Endothelial cell (in vitro differentiated cells): ENCODE measurements at regions not wholly inside any gene's neighbourhood (a gene's known extent, or its start where the extent isn't known, plus 50 kb on each side); places are given as distances from the start of the nearest gene placed in this dataset.

ENCODE experiments used
- DNase-seq: peaks from one replicate; pipeline ENCODE4 v3.0.0; 2021; ENCODE audit warnings: low spot score
- H3K27ac Mint-ChIP-seq: one replicate; pipeline ENCODE4 v1.8.0; 2021; ENCODE audit warnings: mixed read lengths, inconsistent platforms; ENCODE audit not compliant: unreplicated experiment
- H3K27me3 Mint-ChIP-seq: one replicate; pipeline ENCODE4 v1.8.0; 2021; ENCODE audit warnings: mild to moderate bottlenecking, moderate library complexity, mixed read lengths, inconsistent platforms; ENCODE audit not compliant: unreplicated experiment
- H3K36me3 Mint-ChIP-seq: one replicate; pipeline ENCODE4 v1.8.0; 2021; ENCODE audit warnings: mild to moderate bottlenecking, low read depth, mixed read lengths, inconsistent platforms; ENCODE audit not compliant: unreplicated experiment
- H3K4me1 Mint-ChIP-seq: one replicate; pipeline ENCODE4 v1.8.0; 2021; ENCODE audit warnings: mild to moderate bottlenecking, mixed read lengths, inconsistent platforms; ENCODE audit not compliant: unreplicated experiment
- H3K4me3 Mint-ChIP-seq: one replicate; pipeline ENCODE4 v1.8.0; 2021; ENCODE audit warnings: mild to moderate bottlenecking, mixed read lengths, inconsistent platforms; ENCODE audit not compliant: unreplicated experiment
- H3K9me3 Mint-ChIP-seq: one replicate; pipeline ENCODE4 v1.8.0; 2021; ENCODE audit warnings: mixed read lengths, inconsistent platforms; ENCODE audit not compliant: unreplicated experiment
- TF ChIP-seq, protein P1 (sequence below): fragments of 200-600 bp; sonication (generic); IDR thresholded peaks from one replicate; pipeline ENCODE4 v1.5.0; 2021; ENCODE audit warnings: antibody characterized with exemption; ENCODE audit not compliant: unreplicated experiment

GRCh38 chr10:124265776-124266467, 152.8 kb downstream of the OAT start:
- TF ChIP-seq, protein P1, sequence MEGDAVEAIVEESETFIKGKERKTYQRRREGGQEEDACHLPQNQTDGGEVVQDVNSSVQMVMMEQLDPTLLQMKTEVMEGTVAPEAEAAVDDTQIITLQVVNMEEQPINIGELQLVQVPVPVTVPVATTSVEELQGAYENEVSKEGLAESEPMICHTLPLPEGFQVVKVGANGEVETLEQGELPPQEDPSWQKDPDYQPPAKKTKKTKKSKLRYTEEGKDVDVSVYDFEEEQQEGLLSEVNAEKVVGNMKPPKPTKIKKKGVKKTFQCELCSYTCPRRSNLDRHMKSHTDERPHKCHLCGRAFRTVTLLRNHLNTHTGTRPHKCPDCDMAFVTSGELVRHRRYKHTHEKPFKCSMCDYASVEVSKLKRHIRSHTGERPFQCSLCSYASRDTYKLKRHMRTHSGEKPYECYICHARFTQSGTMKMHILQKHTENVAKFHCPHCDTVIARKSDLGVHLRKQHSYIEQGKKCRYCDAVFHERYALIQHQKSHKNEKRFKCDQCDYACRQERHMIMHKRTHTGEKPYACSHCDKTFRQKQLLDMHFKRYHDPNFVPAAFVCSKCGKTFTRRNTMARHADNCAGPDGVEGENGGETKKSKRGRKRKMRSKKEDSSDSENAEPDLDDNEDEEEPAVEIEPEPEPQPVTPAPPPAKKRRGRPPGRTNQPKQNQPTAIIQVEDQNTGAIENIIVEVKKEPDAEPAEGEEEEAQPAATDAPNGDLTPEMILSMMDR: no peak
- no peak overlapping the region for H3K27ac Mint-ChIP-seq
- DNase-seq: no peak
- H3K9me3 Mint-ChIP-seq: no peaks in the 10 kb centered on the region
- H3K4me3 Mint-ChIP-seq: no peak overlapping the region
- no peaks in the 10 kb centered on the region for H3K36me3 Mint-ChIP-seq
- H3K4me1 Mint-ChIP-seq: peaks cover 4% of the 10 kb centered on the region
- H3K27me3 Mint-ChIP-seq: peaks cover 15% of the 10 kb centered on the region

- H3K4me1 Mint-ChIP-seq: peaks cover 4% of the 10 kb centered on the region
- DNase-seq: no peak
- no peak overlapping the region for H3K4me3 Mint-ChIP-seq
- TF ChIP-seq, protein P1: no peak
- peaks cover 16% of the 10 kb centered on the region for H3K27me3 Mint-ChIP-seq
- no peaks in the 10 kb centered on the region for H3K36me3 Mint-ChIP-seq
- no peak overlapping the region for H3K27ac Mint-ChIP-seq
- H3K9me3 Mint-ChIP-seq: no peaks in the 10 kb centered on the region
These were observed 153.4 kb downstream of the OAT start for GRCh38 chr10:124265391-124265745.

GRCh38 chr10:124264711-124265390, 153.9 kb downstream of the OAT start:
- TF ChIP-seq, protein P1: no peak
- DNase-seq: no peak
- Mint-ChIP-seq H3K9me3 (no peaks in the 10 kb centered on the region), H3K36me3 (no peaks in the 10 kb centered on the region), H3K27ac (no peak overlapping the region), H3K4me3 (no peak overlapping the region), H3K27me3 (peaks cover 17% of the 10 kb centered on the region), H3K4me1 (peaks cover 4% of the 10 kb centered on the region)

DNA sequence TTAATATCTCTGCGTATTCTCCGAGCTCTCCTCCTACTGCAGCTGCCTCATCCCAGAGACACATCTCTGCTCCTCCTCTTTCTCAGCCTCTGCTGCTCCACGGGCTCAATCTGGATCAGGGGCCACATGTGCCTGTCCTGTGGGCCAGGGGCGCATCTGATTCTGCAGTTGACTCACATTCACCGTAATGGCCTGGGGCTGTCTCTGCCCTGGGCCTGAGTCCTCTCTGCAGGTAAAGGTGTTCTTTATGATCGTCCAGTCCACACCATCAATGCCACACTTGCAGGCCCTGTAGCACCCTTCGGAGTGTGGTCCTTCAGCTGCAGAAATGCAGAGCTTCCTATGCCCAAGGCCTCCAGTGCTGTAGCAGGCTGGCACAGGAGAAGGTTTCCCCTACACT, 154.5 kb downstream of the OAT start:
- Mint-ChIP-seq H3K36me3 (no peaks in the 10 kb centered on the region), H3K27ac (no peak overlapping the region), H3K9me3 (no peaks in the 10 kb centered on the region), H3K27me3 (peaks cover 15% of the 10 kb centered on the region), H3K4me3 (no peak overlapping the region), H3K4me1 (peaks cover 4% of the 10 kb centered on the region)
- no peak for DNase-seq
- TF ChIP-seq, protein P1: no peak

DNA sequence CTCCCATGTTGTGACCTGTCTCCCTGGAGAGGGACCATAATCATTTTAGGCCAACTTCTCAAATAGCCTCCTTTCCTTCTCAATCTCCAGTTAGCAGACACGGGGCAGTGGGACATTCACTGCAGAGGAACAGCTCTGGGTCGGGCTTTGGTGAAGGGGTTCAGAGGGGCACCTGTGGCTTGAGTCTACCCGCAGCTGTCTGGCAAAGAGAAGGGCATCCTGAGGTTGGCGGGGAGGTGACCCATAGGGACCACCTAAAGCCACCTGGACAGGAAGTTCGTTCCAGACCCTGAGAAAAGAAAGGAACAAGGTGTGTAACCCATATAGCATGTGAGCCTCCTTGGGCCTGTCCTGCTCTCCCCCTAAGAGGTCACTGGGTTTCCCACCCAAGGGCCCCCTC, 155.0 kb downstream of the OAT start:
- no peak overlapping the region for H3K4me3 Mint-ChIP-seq
- DNase-seq: no peak
- peaks cover 4% of the 10 kb centered on the region for H3K4me1 Mint-ChIP-seq
- H3K27me3 Mint-ChIP-seq: peaks cover 13% of the 10 kb centered on the region
- TF ChIP-seq, protein P1: no peak
- H3K36me3 Mint-ChIP-seq: no peaks in the 10 kb centered on the region
- no peak overlapping the region for H3K27ac Mint-ChIP-seq
- no peaks in the 10 kb centered on the region for H3K9me3 Mint-ChIP-seq
